ENCODE measurements at regions not wholly inside any gene's neighbourhood (a gene's known extent, or its start where the extent isn't known, plus 50 kb on each side); places are given as distances from the start of the nearest gene placed in this dataset.
"Not testable (repeated sequence)": the region's sequence is repeated elsewhere in the genome, so short reads cannot be mapped to it uniquely, and the experiment has no call there.

DNA sequence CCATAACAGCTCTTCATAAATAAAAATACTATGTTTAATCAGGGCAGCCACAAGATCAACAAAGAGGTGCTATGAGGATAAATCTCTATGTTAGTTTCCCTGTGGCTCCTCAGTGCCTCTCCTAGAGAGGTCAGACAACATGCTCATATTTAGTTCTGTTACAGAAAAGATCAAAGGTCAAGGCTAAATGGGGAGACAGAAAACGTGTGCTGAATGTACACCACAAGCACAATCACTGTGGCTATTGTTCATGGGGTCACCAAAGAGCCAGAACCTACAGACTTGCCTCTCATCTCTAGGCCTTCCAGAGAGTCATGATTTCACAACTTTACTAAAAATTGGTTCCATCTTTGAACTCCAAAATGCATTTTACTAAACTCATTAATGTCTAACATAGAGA is 409.8 kb downstream of the HACE1 start:
- H3K4me3 ChIP-seq (ENCODE audit: low read length) = no peak overlapping the region
- no peaks in the 10 kb centered on the region for H3K27me3 ChIP-seq (ENCODE audit: low read depth, low read length)
- H3K27ac ChIP-seq (ENCODE audit: low read length) = no peak overlapping the region
- no peaks in the 10 kb centered on the region for H3K79me2 ChIP-seq (ENCODE audit: low read length)
- no peak overlapping the region for H3K9ac ChIP-seq (ENCODE audit: low read length)
- no peaks in the 10 kb centered on the region for H4K20me1 ChIP-seq (ENCODE audit: insufficient read depth, low read length)
- H2AFZ ChIP-seq (ENCODE audit: low read depth, low read length) = no peak overlapping the region
- TF ChIP-seq, protein P1, sequence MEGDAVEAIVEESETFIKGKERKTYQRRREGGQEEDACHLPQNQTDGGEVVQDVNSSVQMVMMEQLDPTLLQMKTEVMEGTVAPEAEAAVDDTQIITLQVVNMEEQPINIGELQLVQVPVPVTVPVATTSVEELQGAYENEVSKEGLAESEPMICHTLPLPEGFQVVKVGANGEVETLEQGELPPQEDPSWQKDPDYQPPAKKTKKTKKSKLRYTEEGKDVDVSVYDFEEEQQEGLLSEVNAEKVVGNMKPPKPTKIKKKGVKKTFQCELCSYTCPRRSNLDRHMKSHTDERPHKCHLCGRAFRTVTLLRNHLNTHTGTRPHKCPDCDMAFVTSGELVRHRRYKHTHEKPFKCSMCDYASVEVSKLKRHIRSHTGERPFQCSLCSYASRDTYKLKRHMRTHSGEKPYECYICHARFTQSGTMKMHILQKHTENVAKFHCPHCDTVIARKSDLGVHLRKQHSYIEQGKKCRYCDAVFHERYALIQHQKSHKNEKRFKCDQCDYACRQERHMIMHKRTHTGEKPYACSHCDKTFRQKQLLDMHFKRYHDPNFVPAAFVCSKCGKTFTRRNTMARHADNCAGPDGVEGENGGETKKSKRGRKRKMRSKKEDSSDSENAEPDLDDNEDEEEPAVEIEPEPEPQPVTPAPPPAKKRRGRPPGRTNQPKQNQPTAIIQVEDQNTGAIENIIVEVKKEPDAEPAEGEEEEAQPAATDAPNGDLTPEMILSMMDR (IDR thresholded peaks at IDR 0.05; ENCODE audit: low read depth, low read length) = no peak
- TF ChIP-seq EZH2phosphoT487 (IDR thresholded peaks at IDR 0.05; ENCODE audit: low read depth) = no peak
- H3K4me1 ChIP-seq (ENCODE audit: low read length) = no peaks in the 10 kb centered on the region
- H3K4me2 ChIP-seq (ENCODE audit: low read length) = no peak overlapping the region
- no peaks in the 10 kb centered on the region for H3K36me3 ChIP-seq (replicated peaks; ENCODE audit: low read depth, low read length)
- no peaks in the 10 kb centered on the region for H3K9me3 ChIP-seq (ENCODE audit: insufficient read depth, low read length)

DNA sequence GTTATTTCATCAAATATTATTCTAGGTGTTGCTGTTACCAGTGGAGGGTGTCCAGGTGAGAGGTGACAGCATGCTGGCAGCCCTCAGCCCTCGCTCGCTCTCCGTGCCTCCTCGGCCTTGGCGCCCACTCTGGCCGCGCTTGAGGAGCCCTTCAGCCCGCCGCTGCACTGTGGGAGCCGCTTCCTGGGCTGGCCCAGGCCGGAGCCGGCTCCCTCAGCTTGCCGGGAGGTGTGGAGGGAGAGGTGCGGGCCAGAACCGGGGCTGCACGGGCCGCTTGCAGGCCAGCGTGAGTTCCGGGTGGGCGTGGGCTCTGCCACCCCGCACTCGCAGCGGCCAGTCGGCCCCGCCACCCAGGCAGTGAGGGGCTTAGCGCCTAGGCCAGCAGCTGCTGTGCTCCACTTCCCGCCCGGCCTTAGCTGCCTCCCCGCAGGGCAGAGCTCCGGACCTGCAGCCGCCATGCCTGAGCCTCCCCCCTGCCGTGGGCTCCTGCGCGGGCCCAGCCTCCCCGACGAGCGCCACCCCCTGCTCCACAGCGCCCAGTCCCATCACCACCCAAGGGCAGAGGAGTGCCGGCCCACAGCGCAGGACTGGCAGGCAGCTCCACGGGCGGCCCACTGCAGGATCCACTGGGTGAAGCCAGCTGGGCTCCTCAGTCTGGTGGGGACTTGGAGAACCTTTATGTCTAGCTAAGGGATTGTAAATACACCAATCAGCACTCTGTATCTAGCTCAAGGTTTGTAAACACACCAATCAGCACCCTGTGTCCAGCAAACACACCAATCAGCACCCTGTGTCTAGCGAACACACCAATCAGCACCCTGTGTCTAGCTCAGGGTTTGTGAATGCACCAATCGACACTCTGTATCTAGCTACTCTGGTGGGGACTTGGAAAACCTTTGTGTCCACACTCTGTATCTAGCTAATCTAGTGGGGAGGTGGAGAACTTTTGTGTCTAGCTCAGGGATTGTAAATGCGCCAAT is 413.3 kb downstream of the HACE1 start:
- H3K4me3 ChIP-seq (ENCODE audit: low read length); H3K79me2 ChIP-seq (ENCODE audit: low read length); H4K20me1 ChIP-seq (ENCODE audit: insufficient read depth, low read length); H3K4me1 ChIP-seq (ENCODE audit: low read length); H3K27me3 ChIP-seq (ENCODE audit: low read depth, low read length); H2AFZ ChIP-seq (ENCODE audit: low read depth, low read length); H3K4me2 ChIP-seq (ENCODE audit: low read length); H3K9me3 ChIP-seq (ENCODE audit: insufficient read depth, low read length); H3K36me3 ChIP-seq (replicated peaks; ENCODE audit: low read depth, low read length); H3K27ac ChIP-seq (ENCODE audit: low read length); H3K9ac ChIP-seq (ENCODE audit: low read length): not testable (repeated sequence)

DNA sequence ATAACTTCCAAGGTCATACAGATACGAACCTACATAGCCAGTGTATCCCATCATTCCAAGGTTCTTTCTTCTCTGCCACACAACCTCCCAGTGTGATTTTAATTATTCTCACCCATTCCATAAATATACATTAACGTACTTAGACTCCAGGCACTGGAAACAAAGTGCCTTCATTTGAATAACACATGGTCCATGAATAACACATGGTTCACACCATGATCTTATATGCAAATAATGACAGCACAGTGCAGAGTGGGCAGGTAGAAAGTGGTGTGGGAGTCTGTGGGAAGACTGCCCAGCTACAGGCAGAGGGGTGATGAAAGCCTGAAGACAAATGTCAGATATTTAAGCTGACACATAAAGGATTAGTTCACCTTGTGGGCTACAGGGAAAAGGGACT is 425.2 kb downstream of the HACE1 start:
- Histone ChIP-seq H3K4me1 (ENCODE audit: low read length) (peaks cover 5% of the 10 kb centered on the region), H3K27ac (ENCODE audit: low read length) (no peak overlapping the region), H3K79me2 (ENCODE audit: low read length) (no peaks in the 10 kb centered on the region), H3K9me3 (ENCODE audit: insufficient read depth, low read length) (no peaks in the 10 kb centered on the region), H3K4me2 (ENCODE audit: low read length) (no peak overlapping the region), H3K36me3 (replicated peaks; ENCODE audit: low read depth, low read length) (peaks cover 3% of the 10 kb centered on the region), H4K20me1 (ENCODE audit: insufficient read depth, low read length) (no peaks in the 10 kb centered on the region), H3K9ac (ENCODE audit: low read length) (no peak overlapping the region), H2AFZ (ENCODE audit: low read depth, low read length) (no peak overlapping the region), H3K4me3 (ENCODE audit: low read length) (no peak overlapping the region), H3K27me3 (ENCODE audit: low read depth, low read length) (no peaks in the 10 kb centered on the region)
- TF ChIP-seq, protein P1 (IDR thresholded peaks at IDR 0.05; ENCODE audit: low read depth, low read length) = no peak
- no peak for TF ChIP-seq EZH2phosphoT487 (IDR thresholded peaks at IDR 0.05; ENCODE audit: low read depth)

DNA sequence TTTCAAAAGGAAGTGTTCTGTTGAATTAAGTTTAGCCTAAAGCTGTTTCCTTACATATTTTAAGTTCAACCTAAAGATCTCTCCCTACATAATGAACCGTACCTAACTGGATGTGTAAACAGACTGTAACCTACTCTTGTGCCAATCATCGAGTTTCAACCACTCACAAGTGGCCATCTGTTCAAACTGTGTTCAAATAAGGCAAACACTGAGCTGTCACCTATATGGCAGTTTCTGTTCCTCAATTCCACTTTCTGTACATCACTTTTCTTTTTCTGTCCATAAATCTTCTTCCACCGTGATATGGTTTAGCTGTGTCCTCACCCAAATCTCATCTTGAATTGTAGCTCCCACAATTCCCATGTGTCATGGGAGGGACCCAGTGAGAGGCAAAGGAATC is 428.6 kb downstream of the HACE1 start:
- no peak overlapping the region for H3K9ac ChIP-seq (ENCODE audit: low read length)
- H2AFZ ChIP-seq (ENCODE audit: low read depth, low read length) = no peak overlapping the region
- H4K20me1 ChIP-seq (ENCODE audit: insufficient read depth, low read length) = no peaks in the 10 kb centered on the region
- peaks cover 5% of the 10 kb centered on the region for H3K4me1 ChIP-seq (ENCODE audit: low read length)
- H3K4me3 ChIP-seq (ENCODE audit: low read length) = no peak overlapping the region
- no peak for TF ChIP-seq EZH2phosphoT487 (IDR thresholded peaks at IDR 0.05; ENCODE audit: low read depth)
- TF ChIP-seq, protein P1 (IDR thresholded peaks at IDR 0.05; ENCODE audit: low read depth, low read length) = no peak
- H3K36me3 ChIP-seq (replicated peaks; ENCODE audit: low read depth, low read length) = peaks cover 3% of the 10 kb centered on the region
- no peaks in the 10 kb centered on the region for H3K27me3 ChIP-seq (ENCODE audit: low read depth, low read length)
- no peaks in the 10 kb centered on the region for H3K9me3 ChIP-seq (ENCODE audit: insufficient read depth, low read length)
- H3K4me2 ChIP-seq (ENCODE audit: low read length) = no peak overlapping the region
- H3K79me2 ChIP-seq (ENCODE audit: low read length) = no peaks in the 10 kb centered on the region
- H3K27ac ChIP-seq (ENCODE audit: low read length) = no peak overlapping the region
